ENCODE measurements at regions not wholly inside any gene's neighbourhood (a gene's known extent, or its start where the extent isn't known, plus 50 kb on each side); places are given as distances from the start of the nearest gene placed in this dataset.

DNA sequence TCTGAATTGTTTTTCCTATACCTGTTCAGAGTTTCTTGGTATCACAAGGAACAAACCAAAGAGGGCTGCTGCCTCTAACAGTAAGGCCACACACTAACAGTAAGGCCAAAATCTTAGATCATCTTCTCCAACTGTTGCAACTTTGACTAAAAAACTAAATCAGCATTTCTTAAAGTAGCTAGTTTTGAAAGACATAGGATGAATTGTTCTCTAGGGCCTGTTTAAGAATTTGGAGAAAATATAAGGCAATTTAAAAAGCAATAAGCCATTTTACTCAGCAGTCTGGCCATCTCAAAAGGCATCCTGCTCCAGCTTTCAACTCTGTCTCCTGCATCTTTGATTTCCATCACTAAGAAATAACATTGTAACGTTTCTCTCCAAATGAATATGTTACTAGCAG, 105.0 kb upstream of the MON1B start:
- TF ChIP-seq ZNF8 (CRISPR knock-in tag; IDR thresholded peaks at IDR 0.05): no peak
- TF ChIP-seq, protein P1, sequence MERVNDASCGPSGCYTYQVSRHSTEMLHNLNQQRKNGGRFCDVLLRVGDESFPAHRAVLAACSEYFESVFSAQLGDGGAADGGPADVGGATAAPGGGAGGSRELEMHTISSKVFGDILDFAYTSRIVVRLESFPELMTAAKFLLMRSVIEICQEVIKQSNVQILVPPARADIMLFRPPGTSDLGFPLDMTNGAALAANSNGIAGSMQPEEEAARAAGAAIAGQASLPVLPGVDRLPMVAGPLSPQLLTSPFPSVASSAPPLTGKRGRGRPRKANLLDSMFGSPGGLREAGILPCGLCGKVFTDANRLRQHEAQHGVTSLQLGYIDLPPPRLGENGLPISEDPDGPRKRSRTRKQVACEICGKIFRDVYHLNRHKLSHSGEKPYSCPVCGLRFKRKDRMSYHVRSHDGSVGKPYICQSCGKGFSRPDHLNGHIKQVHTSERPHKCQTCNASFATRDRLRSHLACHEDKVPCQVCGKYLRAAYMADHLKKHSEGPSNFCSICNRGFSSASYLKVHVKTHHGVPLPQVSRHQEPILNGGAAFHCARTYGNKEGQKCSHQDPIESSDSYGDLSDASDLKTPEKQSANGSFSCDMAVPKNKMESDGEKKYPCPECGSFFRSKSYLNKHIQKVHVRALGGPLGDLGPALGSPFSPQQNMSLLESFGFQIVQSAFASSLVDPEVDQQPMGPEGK (CRISPR knock-in tag; IDR thresholded peaks at IDR 0.05; ENCODE audit: borderline replicate concordance): no peak

All from SK-N-SH treated with all-trans-retinoic acid at 6 μM for 48 hours (cell line).